IMR-90 (cell line): ENCODE measurements at regions not wholly inside any gene's neighbourhood (a gene's known extent, or its start where the extent isn't known, plus 50 kb on each side); places are given as distances from the start of the nearest gene placed in this dataset.

Experiments
- CTCF ChIP-seq: conservative IDR thresholded peaks from 2 replicates; pipeline ENCODE4 v1.5.1; 2012; ENCODE audit warnings: mild to moderate bottlenecking, low read depth, low read length, improper control_type of control experiment
- ELK1 ChIP-seq: fragments of 150-350 bp; IDR thresholded peaks from 2 replicates; pipeline ENCODE4 v1.6.1; 2016; ENCODE audit warnings: low read depth, mild to moderate bottlenecking, low read length, moderate library complexity, borderline replicate concordance
- RAD21 ChIP-seq: IDR thresholded peaks from 2 replicates; pipeline ENCODE4 v1.6.1; 2012; ENCODE audit warnings: low read length, improper control_type of control experiment
- RFX5 ChIP-seq: IDR thresholded peaks from 2 replicates; pipeline ENCODE4 v1.8.0; 2012; ENCODE audit warnings: low read depth, mild to moderate bottlenecking, low read length, moderate library complexity
- SMC3 ChIP-seq: fragments of 150-350 bp; IDR thresholded peaks from 2 replicates; pipeline ENCODE4 v1.6.1; 2016; ENCODE audit warnings: low read depth, mild to moderate bottlenecking, antibody characterized with exemption, low read length, moderate library complexity

DNA sequence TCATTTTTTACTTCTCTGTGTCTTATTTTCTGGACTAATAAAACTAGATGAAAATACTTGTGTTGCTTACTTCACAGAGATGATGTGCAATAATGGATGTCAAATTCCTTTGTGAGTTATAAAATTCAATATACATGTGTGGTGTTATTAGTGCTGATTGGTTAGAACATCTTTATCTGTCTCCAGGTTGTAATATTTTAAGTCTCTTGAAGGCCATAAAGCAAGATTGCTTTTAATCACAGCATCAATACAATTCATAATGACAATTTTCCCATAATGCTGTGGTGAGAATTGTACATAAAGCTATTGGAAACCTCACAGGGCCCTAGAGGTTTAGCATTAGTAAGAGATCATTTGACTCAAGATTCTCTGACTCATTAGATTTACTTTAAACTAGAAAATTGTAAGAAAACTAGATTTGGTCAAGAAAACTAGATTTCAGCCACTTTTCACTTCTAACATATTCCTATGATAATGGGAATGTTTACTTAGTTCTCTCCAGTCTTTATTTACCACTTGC lies 963.7 kb downstream of the REEP3 start:
- TF ChIP-seq CTCF, result no peak
- TF ChIP-seq ELK1, result no peak
- no peak for TF ChIP-seq RAD21
- TF ChIP-seq RFX5, result no peak
- TF ChIP-seq SMC3, result no peak
